Activated T-helper 1 cell treated with anti-CD3 and anti-CD28 coated beads, Interleukin-2, amount 50 U/mL, for 16 hours (primary cell): ENCODE measurements at regions not wholly inside any gene's neighbourhood (a gene's known extent, or its start where the extent isn't known, plus 50 kb on each side); places are given as distances from the start of the nearest gene placed in this dataset.
A peak's percentile ranks its signal among the peaks of the same experiment; 100 is the strongest.
"Not testable (repeated sequence)": the region's sequence is repeated elsewhere in the genome, so short reads cannot be mapped to it uniquely, and the experiment has no call there.

Experiments
- DNase-seq, 2 donors: peaks; one replicate each; pipeline ENCODE4 v3.0.0-alpha.2; 2020; ENCODE audit warnings: low read depth in 1 of 2, low spot score in 1 of 2

- no peak for DNase-seq
Measured at GRCh38 chr21:35164971-35165483, 115.9 kb upstream of the RUNX1 start.

GRCh38 chr21:35164380-35164779 lies 115.3 kb upstream of the RUNX1 start:
- DNase-seq = no peak

GRCh38 chr21:35163411-35163810 lies 114.3 kb upstream of the RUNX1 start:
- DNase-seq = no peak

- no peak for DNase-seq
Measured at GRCh38 chr21:35162831-35163230, 113.7 kb upstream of the RUNX1 start.

GRCh38 chr21:35159881-35160280 lies 110.8 kb upstream of the RUNX1 start:
- DNase-seq = no peak

- DNase-seq = not testable (repeated sequence)
Measured at GRCh38 chr21:35157374-35157773, 108.3 kb upstream of the RUNX1 start.

GRCh38 chr21:35156293-35157278 lies 107.5 kb upstream of the RUNX1 start:
- DNase-seq = no peak

GRCh38 chr21:35154788-35155187 lies 105.7 kb upstream of the RUNX1 start:
- no peak for DNase-seq

- no peak for DNase-seq
Measured at GRCh38 chr21:35153671-35154070, 104.6 kb upstream of the RUNX1 start.

- DNase-seq = no peak
Measured at GRCh38 chr21:35150562-35151226, 101.6 kb upstream of the RUNX1 start.

GRCh38 chr21:35149698-35150097 lies 100.6 kb upstream of the RUNX1 start:
- DNase-seq = no peak

GRCh38 chr21:35147439-35147838 lies 98.3 kb upstream of the RUNX1 start:
- DNase-seq = no peak

GRCh38 chr21:35145626-35146233 lies 96.6 kb upstream of the RUNX1 start:
- DNase-seq = no peak

GRCh38 chr21:35144978-35145377 lies 95.9 kb upstream of the RUNX1 start:
- no peak for DNase-seq

GRCh38 chr21:35142036-35142815 lies 93.1 kb upstream of the RUNX1 start:
- no peak for DNase-seq

- DNase-seq = no peak
Measured at GRCh38 chr21:35139382-35139715, 90.2 kb upstream of the RUNX1 start.

- peak in 1 of 2 donors; percentile 14 for DNase-seq
Measured at GRCh38 chr21:35138665-35139381, 89.7 kb upstream of the RUNX1 start.

- DNase-seq = no peak
Measured at GRCh38 chr21:35136586-35137219, 87.6 kb upstream of the RUNX1 start.

GRCh38 chr21:35136106-35136505 lies 87.0 kb upstream of the RUNX1 start:
- DNase-seq = no peak

- no peak for DNase-seq
Measured at GRCh38 chr21:35135481-35135880, 86.4 kb upstream of the RUNX1 start.
